ENCODE measurements at regions not wholly inside any gene's neighbourhood (a gene's known extent, or its start where the extent isn't known, plus 50 kb on each side); places are given as distances from the start of the nearest gene placed in this dataset.

DNA sequence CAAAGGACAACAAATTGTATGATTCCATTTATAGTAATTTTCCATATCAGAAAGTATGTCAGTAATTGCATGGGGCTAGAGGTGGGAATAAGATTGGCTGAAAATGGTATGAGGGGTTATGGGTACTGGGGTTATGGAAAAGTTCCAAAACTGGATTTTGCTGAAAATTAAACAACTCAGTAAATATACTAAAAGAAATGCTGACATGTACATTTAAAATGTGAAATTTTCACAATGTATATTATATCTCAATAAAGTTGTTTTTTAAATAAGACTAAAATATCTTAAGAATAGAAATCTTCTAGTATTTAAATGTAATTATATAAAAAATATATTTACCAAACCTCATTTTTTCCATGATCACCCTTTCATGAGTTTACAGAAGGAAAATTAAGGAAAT, 844.9 kb upstream of the SLIT2 start:
- H3K4me1 ChIP-seq, result no peaks in the 10 kb centered on the region
- H3K9ac ChIP-seq (ENCODE audit: low read depth in 2 of 2, low read length in 2 of 2), result no peak overlapping the region
- H3K27me3 ChIP-seq, result no peaks in the 10 kb centered on the region
- intact Hi-C loops (cut with DNase I), result no loop called here
- TF ChIP-seq, protein P1, sequence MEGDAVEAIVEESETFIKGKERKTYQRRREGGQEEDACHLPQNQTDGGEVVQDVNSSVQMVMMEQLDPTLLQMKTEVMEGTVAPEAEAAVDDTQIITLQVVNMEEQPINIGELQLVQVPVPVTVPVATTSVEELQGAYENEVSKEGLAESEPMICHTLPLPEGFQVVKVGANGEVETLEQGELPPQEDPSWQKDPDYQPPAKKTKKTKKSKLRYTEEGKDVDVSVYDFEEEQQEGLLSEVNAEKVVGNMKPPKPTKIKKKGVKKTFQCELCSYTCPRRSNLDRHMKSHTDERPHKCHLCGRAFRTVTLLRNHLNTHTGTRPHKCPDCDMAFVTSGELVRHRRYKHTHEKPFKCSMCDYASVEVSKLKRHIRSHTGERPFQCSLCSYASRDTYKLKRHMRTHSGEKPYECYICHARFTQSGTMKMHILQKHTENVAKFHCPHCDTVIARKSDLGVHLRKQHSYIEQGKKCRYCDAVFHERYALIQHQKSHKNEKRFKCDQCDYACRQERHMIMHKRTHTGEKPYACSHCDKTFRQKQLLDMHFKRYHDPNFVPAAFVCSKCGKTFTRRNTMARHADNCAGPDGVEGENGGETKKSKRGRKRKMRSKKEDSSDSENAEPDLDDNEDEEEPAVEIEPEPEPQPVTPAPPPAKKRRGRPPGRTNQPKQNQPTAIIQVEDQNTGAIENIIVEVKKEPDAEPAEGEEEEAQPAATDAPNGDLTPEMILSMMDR (IDR thresholded peaks at IDR 0.05), result no peak
- H3K9me3 ChIP-seq, result no peaks in the 10 kb centered on the region
- H3K4me3 ChIP-seq, result no peak overlapping the region
- no peak overlapping the region for H3K27ac ChIP-seq
- no peak for DNase-seq
- no peaks in the 10 kb centered on the region for H3K36me3 ChIP-seq

DNA sequence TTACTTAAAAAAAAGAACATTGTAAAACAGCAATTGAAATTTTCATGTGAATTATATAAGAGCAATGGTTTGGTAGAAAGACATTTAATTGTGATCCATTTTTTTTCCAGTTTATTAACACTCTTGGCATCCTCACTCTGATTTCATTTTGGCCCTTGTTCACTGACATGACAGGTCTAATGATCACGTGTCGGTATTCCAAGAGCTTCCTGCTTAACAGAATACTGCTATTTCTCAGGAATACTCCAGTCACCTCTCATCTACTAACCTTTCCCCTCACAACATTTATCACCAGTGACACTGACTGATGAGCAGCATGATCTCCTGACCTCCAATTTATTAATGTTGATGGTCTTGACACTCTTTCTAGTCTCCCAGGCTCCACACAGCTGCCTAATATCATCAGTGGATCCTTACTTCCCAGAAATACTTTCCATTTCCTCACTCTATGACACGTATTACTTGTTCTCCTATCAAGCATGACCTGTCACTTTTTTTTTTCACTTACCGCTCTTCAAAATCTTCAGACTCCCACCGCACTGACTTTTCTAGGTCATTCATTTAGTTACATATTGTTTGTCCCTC, 847.8 kb upstream of the SLIT2 start:
- intact Hi-C loops (cut with DNase I), result no loop called here
- Histone ChIP-seq H3K4me3 (no peak overlapping the region), H3K36me3 (no peaks in the 10 kb centered on the region), H3K27ac (no peak overlapping the region), H3K4me1 (no peaks in the 10 kb centered on the region), H3K27me3 (no peaks in the 10 kb centered on the region), H3K9ac (ENCODE audit: low read depth in 2 of 2, low read length in 2 of 2) (no peak overlapping the region), H3K9me3 (no peaks in the 10 kb centered on the region)
- DNase-seq, result no peak
- TF ChIP-seq, protein P1 (IDR thresholded peaks at IDR 0.05), result no peak

DNA sequence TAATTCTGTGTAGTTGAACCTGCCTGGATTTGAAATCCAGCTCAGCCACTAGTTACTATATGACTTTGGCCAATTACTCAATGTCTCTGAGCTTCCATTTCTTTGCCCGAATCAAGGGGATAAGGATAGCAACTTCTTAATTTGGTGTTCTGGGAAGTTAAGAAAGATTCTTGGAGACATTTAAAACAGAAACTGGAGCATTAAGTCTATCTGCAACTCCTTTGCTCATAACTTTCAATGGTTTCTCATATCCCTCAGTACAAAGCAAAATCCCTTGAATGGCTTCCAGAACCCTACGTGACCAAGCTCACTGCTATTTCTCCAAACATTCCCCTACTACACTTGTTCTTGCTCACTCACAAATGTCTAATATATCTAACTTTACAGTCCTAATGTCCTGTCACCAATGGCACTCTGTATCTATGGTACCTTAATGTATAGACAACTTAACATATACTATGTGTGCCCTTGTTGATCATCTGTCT, 849.1 kb upstream of the SLIT2 start:
- H3K9me3 ChIP-seq, result no peaks in the 10 kb centered on the region
- H3K4me1 ChIP-seq, result no peaks in the 10 kb centered on the region
- DNase-seq, result no peak
- TF ChIP-seq, protein P1 (IDR thresholded peaks at IDR 0.05), result no peak
- H3K27me3 ChIP-seq, result no peaks in the 10 kb centered on the region
- no peak overlapping the region for H3K4me3 ChIP-seq
- H3K9ac ChIP-seq (ENCODE audit: low read depth in 2 of 2, low read length in 2 of 2), result no peak overlapping the region
- H3K27ac ChIP-seq, result no peak overlapping the region
- intact Hi-C loops (cut with DNase I), result no loop called here
- H3K36me3 ChIP-seq, result no peaks in the 10 kb centered on the region

DNA sequence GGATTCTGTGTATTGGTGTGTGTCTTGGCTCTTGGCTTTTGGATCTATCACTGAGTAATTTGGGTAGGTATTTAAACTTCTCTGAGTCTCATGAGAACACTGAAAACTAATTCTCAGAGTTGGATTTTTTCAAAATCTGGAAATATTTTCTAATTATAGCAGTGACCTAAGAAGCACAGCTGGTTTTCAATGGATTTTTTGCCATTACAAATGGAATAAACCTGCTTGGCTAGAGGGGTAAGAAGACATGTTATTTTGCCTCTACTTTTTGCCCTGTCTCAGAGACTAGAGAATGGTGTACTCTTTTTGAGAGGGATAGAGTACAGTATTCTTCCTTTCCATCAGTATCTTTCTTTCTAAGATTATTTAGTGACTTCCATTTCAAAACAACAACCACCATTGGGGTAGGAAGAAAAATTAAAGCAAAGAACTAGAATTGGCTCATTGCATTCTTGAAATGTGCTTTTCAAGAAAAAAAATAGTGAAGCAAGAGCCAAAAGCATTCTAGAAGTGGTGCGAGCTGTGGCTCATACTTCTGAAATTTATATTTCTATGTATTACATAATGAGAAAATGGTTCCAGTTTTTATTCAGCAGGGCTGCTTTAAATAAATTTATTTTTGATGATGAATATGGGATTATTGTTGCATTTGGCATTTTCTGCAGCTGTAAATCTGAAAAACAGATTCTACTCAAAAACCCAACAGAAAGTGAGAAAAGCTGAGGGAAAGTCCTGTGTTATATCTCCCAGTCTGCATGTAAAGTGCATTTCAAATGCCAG, 850.2 kb upstream of the SLIT2 start:
- Histone ChIP-seq H3K4me3 (no peak overlapping the region), H3K4me1 (no peaks in the 10 kb centered on the region), H3K9me3 (no peaks in the 10 kb centered on the region), H3K9ac (ENCODE audit: low read depth in 2 of 2, low read length in 2 of 2) (no peak overlapping the region), H3K27ac (no peak overlapping the region), H3K27me3 (no peaks in the 10 kb centered on the region), H3K36me3 (no peaks in the 10 kb centered on the region)
- intact Hi-C loops (cut with DNase I), result no loop called here
- TF ChIP-seq, protein P1 (IDR thresholded peaks at IDR 0.05), result no peak
- DNase-seq, result no peak

DNA sequence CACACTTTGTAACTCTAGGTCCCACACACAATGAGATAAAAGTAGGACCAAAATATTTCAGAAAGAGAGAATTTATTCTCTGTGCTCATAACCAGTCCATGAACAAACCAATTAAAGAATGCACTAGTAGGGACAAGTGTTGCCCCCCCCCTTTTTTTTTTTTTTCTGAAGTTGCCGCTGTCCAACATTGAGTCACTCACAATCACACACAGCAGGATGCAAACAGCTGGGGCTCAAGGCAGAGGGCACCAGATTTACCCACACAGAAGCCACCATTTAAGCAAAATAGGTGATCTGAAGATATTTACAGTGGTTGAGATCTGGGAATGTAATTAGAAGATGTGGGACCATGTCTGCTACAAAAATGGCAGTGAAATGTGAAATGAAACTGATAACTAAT, 850.9 kb upstream of the SLIT2 start:
- no peak overlapping the region for H3K4me3 ChIP-seq
- H3K27ac ChIP-seq, result no peak overlapping the region
- intact Hi-C loops (cut with DNase I), result no loop called here
- TF ChIP-seq, protein P1 (IDR thresholded peaks at IDR 0.05), result no peak
- H3K27me3 ChIP-seq, result no peaks in the 10 kb centered on the region
- no peaks in the 10 kb centered on the region for H3K36me3 ChIP-seq
- no peak overlapping the region for H3K9ac ChIP-seq (ENCODE audit: low read depth in 2 of 2, low read length in 2 of 2)
- H3K4me1 ChIP-seq, result no peaks in the 10 kb centered on the region
- no peak for DNase-seq
- no peaks in the 10 kb centered on the region for H3K9me3 ChIP-seq

All from colonic mucosa (tissue), 4 donors.